GM18520 (cell line): ENCODE measurements at regions not wholly inside any gene's neighbourhood (a gene's known extent, or its start where the extent isn't known, plus 50 kb on each side); places are given as distances from the start of the nearest gene placed in this dataset.
"Not testable (repeated sequence)": the region's sequence is repeated elsewhere in the genome, so short reads cannot be mapped to it uniquely, and the experiment has no call there.

Experiments used
- ATAC-seq: cut with Tn5 transposase; IDR thresholded peaks from one replicate; pipeline ENCODE4 v1.9.1; 2021; ENCODE audit not compliant: unreplicated experiment

DNA sequence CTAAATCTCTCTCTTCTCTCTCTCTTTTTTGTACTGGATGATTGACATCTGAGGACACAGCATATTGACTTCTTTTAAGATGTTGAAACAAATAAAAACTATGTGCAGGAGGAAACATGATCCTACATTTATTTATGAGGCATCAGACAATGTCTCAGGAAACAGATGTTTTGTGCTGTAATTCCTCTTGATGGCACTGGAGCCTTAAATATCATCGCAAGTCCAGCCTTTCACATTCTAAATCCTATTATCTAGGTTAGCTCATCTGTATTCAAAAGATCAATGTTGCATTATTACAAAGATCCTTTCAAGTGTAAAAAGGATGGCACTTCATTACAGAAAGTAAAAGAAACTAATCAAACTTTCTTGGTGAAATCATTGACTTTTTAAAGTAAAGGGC lies 63.9 kb downstream of the MAT2B start:
- no peak for ATAC-seq

DNA sequence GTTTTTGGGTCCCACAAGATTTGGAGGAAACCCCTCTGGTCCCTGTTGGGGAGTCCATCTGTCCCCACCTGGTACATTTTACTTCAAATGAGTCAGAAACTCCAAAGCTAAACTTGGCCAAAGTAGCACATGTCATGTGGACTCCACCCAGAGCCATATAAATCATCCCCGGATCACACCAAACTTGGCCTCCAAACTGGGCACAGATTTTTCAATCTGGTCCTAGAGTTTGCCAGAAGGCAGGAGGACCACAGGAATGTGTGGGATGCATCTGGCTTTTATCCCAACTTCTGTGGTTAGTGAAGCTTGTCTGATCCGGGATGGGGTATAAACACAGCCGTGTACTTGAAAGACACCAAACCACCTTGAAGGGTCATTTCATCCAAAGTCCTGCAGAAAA lies 66.3 kb downstream of the MAT2B start:
- ATAC-seq = no peak

DNA sequence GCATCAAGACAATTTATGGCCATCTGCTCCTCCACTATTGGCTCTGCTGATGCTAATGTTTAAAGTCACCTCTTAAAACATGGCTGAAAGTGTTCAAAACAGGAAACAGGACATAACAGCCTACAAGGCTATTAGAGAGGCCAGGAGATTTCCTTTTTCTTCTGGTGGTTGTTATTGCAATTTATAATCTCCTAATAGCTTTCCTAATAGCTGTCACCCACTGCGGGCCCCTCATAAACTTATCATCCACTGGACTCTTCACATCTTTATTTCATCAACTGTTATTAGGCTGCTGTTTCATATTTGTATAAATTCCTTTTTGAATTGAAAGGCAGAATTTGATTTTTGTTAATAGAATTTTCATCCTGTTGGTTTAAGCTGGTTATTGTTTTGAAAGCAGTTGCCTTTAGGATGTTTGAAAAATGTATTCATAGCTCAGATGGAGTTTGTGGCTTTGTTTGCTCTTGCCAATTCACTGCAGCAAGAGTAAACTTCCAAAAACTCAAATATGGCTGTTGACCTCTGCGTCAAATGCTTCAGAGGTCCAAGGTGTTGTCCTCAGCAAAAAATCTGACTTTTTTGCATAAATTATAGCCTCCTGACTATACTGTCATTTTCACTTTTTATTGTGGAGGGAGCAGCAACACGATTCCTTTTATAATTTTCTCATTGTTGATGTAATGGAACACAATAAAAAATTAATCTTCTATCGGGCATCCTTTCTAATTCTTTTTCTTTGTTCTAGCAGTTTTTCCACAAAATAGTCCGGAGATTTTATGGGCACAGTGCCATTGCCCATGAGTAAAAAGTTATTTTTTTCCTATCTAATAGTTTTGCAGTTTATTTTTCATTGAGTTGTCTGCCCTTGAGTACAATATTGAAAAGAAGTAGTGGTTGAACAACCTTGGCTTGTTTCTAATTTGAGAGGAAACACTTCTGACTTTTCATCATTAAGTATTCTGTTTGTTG lies 69.3 kb downstream of the MAT2B start:
- ATAC-seq = no peak

DNA sequence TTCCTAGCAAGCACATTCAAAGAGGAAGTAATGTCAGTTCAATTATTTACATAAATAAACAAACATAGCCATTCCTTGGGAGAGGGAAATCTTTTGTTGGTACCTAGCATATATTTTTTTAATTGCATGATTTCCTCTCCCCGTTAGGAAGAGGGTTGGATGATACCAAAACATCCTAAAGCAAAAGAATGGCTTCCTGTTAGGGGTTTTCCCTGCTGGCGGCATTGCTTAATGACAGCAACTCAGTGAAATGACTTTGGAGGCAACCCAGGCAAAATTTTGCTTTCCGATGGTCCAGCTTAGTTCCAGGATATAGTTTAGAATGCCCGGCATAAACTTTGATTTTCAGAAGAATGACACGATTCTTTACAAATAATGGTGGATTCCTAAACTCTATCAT lies 73.2 kb downstream of the MAT2B start:
- no peak for ATAC-seq

DNA sequence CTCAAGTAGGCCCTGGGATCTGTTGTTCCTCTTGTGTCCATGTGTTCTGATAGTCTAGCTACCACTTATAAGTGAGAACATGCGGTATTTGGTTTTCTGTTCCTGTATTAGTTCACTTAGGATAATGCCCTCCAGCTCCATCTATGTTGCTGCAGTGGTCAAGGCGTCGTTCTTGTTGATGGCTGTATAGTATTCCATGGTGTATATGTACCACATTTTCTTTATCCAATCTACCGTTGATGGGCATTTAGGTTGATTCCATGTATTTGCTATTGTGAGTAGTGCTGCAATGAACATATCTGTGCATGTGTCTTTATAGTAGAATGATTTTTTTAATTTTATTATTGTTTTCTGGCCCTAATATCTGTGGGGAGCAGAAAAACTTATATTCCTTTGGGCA lies 74.3 kb downstream of the MAT2B start:
- ATAC-seq = no peak

DNA sequence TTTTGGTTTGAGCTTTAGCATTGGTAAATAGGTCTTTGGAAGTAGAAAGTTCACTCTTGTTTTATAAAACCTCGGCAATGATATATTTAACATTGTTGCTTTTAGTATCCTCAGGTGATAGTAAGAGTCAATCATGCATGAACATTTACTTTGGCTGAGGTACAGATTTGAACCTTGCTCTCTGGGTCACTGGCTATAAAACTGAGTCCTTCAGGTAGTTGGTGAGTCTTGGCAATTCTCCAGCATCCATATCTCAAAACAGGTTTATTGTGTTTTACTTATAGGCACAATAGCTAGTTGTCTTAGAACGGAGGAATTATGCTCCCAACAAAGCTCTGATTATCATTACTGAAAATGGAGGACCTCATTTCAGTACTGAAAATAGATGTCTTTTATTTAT lies 75.1 kb downstream of the MAT2B start:
- no peak for ATAC-seq

DNA sequence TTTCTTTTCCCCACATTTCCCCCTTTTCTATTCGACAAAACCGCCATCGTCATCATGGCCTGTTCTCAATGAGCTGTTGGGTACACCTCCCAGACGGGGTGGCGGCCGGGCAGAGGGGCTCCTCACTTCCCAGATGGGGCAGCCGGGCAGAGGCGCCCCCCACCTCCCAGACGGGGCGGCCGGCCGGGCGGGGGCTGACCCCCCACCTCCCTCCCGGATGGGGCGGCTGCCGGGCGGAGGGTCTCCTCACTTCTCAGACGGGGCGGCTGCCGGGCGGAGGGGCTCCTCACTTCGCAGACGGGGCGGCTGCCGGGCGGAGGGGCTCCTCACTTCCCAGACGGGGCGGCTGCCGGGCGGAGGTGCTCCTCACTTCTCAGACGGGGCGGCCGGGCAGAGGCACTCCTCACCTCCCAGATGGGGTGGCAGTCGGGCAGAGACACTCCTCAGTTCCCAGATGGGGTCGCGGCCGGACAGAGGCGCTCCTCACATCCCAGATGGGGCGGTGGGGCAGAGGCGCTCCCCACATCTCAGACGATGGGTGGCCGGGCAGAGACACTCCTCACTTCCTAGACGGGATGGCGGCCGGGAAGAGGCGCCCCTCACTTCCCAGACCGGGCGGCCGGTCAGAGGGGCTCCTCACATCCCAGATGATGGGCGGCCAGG lies 78.2 kb downstream of the MAT2B start:
- ATAC-seq = not testable (repeated sequence)

DNA sequence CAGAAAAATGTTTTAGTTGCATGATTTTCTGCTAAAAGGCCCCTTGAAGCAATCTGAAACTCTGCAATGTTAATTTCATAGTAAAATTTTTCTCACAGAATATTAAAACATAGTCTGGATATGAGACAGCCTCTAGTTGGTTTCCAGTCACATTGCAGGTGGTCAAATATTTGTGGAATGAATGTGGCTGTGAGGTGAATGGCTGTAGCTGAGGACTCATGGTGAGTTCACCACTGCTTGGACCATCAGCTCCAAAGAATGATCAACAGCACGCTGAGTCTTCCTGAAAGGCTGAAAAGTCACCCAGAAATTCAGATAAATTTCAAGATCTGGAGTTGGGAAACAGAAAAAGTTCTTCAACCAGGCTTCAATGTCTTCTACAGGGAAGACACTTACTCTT lies 79.8 kb downstream of the MAT2B start:
- ATAC-seq = no peak

DNA sequence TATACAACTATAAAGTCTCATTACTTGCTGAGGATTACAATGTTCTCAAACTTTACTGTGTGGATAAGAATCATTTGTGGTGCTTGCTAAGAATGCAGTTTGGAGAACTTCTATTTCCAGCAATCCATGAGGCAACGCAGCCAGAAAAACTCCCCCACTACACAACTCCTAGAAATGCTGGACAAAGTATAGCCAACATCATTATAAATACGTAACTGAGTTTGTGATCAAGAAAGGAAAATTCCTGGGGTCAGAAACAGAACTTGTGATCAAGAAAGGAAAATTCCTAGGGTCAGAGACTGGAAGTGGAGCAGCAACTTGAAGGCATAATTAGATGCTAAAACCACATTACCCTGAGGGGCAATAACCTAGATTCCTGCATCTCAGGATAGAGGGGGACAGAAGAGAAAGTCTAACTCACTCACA lies 81.1 kb downstream of the MAT2B start:
- no peak for ATAC-seq

DNA sequence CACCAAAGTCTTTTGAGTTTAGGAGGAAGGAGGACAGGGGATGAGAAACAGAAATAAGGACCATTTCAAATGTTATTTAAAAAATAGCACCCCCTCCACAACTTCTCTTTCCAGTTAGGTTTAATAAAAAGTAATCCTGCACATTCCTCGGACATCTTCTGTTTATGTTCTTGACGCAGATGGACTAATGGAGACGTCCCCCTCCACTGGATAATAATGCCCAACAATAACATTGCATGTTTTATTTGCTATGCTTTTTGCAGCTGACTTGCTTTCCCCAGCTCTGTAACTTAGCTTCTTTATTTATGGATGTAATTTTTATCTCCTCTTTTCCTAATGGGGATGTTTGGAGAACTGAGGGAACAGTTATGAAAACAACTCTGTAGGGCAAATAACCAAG lies 89.5 kb downstream of the MAT2B start:
- ATAC-seq = no peak

DNA sequence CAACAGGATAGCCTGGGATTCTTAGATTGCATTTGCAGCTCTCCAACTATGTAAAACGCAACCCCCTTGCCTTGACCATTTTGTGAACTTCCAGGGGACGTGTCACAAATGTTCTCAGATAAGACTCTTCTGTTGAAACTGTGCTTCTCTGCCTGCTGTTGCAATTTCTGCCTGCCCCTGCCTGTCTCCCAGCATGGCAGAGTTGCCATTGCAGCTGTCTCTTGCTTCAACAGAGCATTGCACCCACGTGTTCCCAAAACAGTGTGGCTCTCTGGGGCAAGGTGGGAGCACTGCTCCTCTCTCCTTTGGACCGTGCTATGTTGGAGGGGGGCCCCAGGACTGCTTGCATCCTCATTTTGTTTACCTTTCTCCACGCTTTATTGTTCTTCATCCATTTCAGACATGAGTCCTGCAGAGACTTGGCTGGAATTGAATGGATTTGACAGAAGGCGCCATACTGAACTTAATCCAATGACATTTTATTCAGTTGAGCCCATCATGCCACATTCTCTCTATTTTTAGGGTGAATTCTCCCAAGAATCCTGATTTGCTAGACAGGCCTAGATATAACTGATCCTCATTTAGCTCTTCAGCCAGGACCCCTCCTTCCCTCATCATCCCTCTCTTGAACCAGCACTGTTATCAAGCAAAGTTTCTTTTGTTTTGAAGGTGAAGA lies 90.7 kb downstream of the MAT2B start:
- ATAC-seq = no peak

DNA sequence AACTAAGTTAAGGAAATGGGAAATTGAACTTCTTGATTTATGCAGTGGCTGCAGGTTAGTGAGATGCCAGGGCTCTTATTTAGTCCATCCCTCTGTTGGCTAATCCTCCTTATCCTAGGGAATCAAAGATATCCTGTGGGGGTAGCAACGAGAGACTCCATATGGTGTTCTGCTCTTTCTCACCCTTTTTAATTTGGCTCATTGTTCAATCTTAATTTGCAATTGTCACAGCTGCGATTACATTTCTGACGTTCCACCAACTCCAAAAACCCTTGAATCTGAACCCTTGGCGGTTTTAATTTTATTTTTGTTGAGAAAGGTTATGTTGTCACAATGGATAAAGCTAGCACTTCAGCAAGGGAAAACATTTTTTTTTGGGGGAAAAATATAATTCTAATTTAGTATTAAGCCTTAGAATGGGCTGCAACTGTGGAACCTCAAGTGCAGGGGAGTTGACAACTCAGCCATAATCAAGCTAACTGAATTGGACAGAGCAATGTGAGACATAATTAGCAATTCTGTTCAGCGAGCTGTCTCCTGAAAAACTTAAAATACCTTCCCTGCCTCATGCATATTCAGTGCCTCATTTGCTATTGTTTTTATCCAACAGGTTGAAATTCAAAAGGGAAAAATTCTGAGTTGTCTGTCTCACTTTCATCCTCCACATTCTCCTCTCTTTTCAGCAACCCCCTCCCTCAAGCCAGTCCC lies 91.3 kb downstream of the MAT2B start:
- no peak for ATAC-seq

DNA sequence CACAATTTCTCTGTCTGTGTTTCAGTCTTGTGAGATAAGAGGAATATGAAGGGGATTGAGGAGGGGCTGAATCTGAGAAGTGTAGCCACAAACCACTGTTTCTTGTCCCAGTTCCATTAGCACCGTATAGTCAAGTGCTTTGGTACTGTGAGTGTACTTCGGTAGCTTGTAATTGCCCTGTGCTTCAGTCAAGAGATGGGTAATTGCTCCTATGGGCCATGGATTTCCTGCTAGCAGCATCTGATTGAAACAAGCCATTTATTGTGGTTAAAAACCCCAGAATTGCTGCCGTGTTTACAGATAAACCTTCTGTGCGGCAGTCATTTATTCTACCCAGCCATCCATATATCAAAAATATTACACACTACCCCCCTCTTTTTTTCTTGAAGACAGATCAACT lies 98.6 kb downstream of the MAT2B start:
- ATAC-seq = no peak

DNA sequence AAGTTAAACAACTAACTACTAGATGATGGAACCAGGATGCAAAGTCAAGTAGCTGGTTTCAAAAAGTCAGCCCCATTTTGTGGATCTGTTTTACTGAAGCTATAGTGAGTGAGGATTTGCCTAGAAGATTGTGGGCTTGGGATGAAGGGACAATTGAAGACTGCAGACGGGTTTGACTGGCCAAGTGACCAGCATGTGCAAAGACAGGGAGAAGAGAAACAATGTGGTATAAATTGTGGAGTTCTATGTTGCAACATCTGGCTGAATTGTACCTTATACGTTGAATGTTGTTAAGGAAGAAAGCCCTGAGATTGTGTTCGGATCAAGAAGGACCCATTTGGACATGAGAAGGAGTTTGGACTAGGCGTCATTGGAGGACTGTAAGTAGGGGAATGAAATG lies 101.8 kb downstream of the MAT2B start:
- no peak for ATAC-seq

DNA sequence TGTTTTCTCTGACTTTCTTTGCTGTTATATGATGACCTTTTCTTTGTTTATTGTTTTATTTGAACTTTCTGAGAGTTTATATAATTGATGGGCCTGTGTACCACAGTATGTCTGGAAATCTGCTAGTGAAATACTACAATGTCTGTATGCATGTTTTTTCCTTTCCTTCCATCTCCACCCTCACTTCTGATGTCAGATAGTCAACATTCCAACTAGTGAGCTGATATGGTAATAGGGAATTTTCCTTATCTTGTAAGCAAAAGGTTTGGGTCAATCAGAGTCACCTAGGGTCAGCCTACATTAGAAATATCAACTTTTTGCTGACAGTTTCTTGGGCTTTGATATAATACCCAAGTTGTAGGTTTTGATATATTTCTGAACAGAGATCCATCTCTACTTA lies 103.2 kb downstream of the MAT2B start:
- ATAC-seq = no peak

DNA sequence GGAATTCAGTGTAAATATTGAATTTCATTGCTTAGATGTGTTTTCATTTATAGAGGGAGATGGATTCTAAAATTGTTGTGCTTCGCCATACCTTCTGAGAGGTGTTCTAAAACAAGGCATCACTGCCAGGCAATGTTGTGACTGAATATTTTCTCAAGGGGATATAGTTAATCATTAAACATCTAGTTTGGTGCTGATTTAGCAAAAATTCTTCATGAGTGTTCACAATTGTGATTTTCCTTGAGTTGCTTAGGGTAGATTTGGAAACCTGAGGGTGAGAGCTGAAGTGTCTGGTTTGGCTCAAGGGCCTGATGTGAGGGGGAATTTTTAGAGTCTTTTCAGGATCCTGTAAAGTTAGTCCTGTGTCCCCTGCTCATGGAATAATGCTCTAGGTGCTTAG lies 104.5 kb downstream of the MAT2B start:
- no peak for ATAC-seq

DNA sequence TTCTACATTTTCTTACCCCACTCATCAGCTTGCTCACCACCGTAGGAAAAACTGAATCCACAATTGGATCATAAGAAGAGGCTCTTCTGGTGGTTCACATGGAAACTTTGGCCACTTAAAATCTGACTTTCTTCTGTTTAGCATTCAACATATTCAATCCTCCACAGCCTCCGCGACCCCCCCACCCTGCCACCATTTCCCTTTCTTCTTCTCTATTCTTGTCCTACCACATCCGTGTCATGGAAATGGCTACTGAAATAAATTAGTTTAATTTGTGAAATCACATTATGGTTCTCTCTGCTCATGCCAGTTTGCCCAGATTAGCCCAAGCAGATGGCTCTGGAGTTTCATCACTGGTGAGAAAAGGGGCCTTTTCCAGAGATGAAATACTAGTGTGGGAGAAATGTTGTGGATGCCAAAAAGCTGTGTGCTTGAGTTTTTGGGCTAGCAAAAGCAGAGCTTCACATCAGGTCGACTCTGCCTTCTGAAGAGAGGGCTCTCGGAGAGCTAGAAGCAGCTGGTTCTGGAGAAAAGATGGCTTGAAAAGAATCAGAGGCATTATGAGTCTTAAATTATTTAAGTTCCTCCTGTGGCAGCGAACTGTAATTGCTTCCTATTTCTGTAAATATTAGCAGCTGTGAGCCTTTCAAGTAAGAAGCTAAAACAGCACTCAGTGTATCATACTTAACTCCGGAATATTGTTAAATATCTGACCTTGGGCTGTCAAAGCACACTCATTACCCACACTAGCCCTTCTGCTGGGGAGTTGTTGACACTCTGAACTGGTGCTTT lies 107.1 kb downstream of the MAT2B start:
- no peak for ATAC-seq

DNA sequence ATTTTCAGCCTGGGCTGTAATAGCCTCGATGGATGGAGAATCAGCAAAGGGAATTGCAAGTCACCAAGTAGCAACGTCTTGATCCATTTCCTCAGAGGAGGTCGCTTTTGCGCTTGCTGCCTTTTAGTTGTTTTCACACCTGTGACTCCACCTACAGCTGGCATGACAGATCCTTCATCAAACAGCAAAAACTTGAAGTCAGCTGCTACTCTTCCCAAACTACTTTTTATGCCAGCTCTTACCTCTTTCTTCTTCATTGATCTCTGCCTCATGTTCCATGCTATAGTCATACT lies 107.7 kb downstream of the MAT2B start:
- ATAC-seq = no peak

DNA sequence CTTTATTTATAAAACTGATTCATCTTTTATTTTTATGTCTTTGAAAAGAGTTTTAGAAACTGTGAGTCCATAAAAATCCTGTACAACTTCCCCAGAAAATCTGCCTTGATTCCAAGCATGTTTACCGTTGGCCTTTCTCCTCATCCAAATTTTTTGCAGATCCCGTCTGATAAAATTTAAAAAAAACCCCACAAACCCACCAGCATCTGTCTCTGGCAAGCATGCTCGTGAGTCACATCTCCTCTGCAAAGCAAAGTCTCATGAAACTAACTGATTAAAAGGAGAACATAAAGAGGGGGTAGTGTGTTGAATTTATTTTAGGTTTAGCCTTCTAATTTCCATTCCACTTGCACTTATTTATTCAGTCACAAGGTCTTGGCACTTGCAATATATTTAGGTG lies 109.4 kb downstream of the MAT2B start:
- no peak for ATAC-seq

DNA sequence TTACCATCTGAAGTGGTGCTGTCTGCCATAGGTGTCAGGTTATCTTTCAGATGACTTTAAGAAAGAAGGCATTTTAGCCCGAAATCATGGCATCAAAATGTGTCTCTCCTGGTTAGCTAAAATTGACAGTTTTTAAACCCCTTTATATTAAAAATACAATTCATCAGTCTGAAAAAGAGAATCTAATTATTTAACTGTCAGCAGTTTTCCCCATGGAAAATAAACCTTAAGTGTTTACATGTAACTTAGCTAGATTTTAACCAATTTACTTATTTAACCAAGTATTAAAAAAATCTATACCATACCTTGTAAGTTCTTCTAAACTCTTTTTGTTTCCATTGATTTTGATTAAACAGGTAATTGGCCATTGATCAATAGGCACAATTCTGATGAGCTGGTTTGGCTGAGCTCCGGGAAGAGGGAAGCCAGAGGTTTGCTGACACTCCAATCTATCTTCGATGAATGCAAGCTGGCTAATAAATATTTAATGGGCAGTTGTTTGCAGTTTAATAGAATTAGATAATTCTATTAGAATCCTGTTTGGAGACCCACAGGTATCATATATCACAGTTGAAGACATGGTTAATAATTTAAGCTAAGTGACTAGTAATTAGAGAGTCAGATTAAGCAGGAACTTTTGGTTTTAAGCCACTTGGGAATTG lies 114.0 kb downstream of the MAT2B start:
- ATAC-seq = no peak
